ENCODE measurements at regions not wholly inside any gene's neighbourhood (a gene's known extent, or its start where the extent isn't known, plus 50 kb on each side); places are given as distances from the start of the nearest gene placed in this dataset.

DNA sequence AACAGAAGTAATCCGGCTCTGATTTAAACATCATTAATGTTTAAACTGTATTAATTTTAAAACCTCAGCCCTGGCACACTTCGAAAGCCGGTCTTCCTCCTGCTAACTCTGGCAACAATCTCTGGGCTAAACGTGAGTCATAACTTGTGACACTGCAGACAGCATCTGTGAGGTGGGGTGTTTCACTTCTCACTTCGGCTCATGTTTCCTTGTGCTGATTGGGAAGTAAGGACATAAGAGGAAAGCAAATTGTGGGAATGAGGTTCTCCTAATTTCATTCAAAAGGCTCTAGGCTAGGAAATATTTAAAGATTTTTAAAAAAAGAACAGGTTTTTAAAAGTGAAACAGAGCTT, 139.9 kb upstream of the USP9X start:
- TF ChIP-seq CTCF (conservative IDR thresholded peaks at IDR 0.05) (no peak), ZFX (IDR thresholded peaks at IDR 0.05) (no peak)

Data from C4-2B (cell line).